Spleen (tissue), 7 donors: ENCODE measurements at regions not wholly inside any gene's neighbourhood (a gene's known extent, or its start where the extent isn't known, plus 50 kb on each side); places are given as distances from the start of the nearest gene placed in this dataset.

Experiments used
- CTCF ChIP-seq, 11 experiments: fragments of 200-600 bp in 7 of 11; fragments of 450-650 bp in 4 of 11; sonication (generic) in 4 of 11; IDR thresholded peaks in 8 of 11; conservative IDR thresholded peaks in 3 of 11; 1 replicate in 7 of 11; 2 replicates in 4 of 11; pipeline versions ENCODE4 v1.4.0 to v1.8.0; 2016 to 2021; ENCODE audit warnings: antibody characterized with exemption in 11 of 11, inconsistent platforms in 4 of 11, mild to moderate bottlenecking in 1 of 11
- POLR2A ChIP-seq, 3 donors: fragments of 450-650 bp; IDR thresholded peaks; one replicate each; pipeline ENCODE4 v1.5.1; 2017; ENCODE audit warnings: antibody characterized with exemption in 3 of 3, mild to moderate bottlenecking in 1 of 3
- donor health status: DM: no; HTN: no; CAD: no; lungs with moderate emphysema.
- donor health status: DM: no; HTN: no; CAD: no.
- donor health status: DM: no; HTN: no; CAD: no.

GRCh38 chr3:87448558-87448957 lies 172.2 kb upstream of the POU1F1 start:
- TF ChIP-seq CTCF (IDR thresholded peaks at IDR 0.05 in 8 of 11, conservative IDR thresholded peaks at IDR 0.05 in 3 of 11) (no peak), POLR2A (IDR thresholded peaks at IDR 0.05) (no peak)
